HG02870 (cell line): ENCODE measurements at regions not wholly inside any gene's neighbourhood (a gene's known extent, or its start where the extent isn't known, plus 50 kb on each side); places are given as distances from the start of the nearest gene placed in this dataset.
A peak's percentile ranks its signal among the peaks of the same experiment; 100 is the strongest.

Source experiments
- ATAC-seq: cut with Tn5 transposase; IDR thresholded peaks from one replicate; pipeline ENCODE4 v1.9.1; 2021; ENCODE audit warnings: mild to moderate bottlenecking, moderate library complexity; ENCODE audit not compliant: unreplicated experiment

GRCh38 chr2:8267721-8268120 is 414.1 kb upstream of the ID2 start:
- ATAC-seq, result no peak

GRCh38 chr2:8268172-8268783 is 413.6 kb upstream of the ID2 start:
- no peak for ATAC-seq

- no peak for ATAC-seq
Measured at GRCh38 chr2:8270699-8271098, 411.2 kb upstream of the ID2 start.

GRCh38 chr2:8271461-8271860 is 410.4 kb upstream of the ID2 start:
- ATAC-seq, result no peak

- no peak for ATAC-seq
Measured at GRCh38 chr2:8276026-8276425, 405.8 kb upstream of the ID2 start.

GRCh38 chr2:8277921-8278571 is 403.8 kb upstream of the ID2 start:
- ATAC-seq, result no peak

GRCh38 chr2:8278709-8279354 is 403.0 kb upstream of the ID2 start:
- no peak for ATAC-seq

GRCh38 chr2:8279506-8279905 is 402.4 kb upstream of the ID2 start:
- ATAC-seq, result no peak

- no peak for ATAC-seq
Measured at GRCh38 chr2:8281234-8281633, 400.6 kb upstream of the ID2 start.

GRCh38 chr2:8281950-8282857 is 399.7 kb upstream of the ID2 start:
- no peak for ATAC-seq

GRCh38 chr2:8282858-8283252 is 399.0 kb upstream of the ID2 start:
- ATAC-seq, result no peak

- no peak for ATAC-seq
Measured at GRCh38 chr2:8285081-8285480, 396.8 kb upstream of the ID2 start.

- no peak for ATAC-seq
Measured at GRCh38 chr2:8285898-8286297, 396.0 kb upstream of the ID2 start.

GRCh38 chr2:8288206-8288605 is 393.6 kb upstream of the ID2 start:
- ATAC-seq, result no peak

GRCh38 chr2:8289111-8289510 is 392.7 kb upstream of the ID2 start:
- ATAC-seq, result no peak

- ATAC-seq, result no peak
Measured at GRCh38 chr2:8290771-8291352, 391.0 kb upstream of the ID2 start.

- ATAC-seq, result no peak
Measured at GRCh38 chr2:8296306-8296705, 385.6 kb upstream of the ID2 start.

GRCh38 chr2:8297376-8298231 is 384.3 kb upstream of the ID2 start:
- ATAC-seq, result no peak

GRCh38 chr2:8298783-8299182 is 383.1 kb upstream of the ID2 start:
- peak; percentile 24 for ATAC-seq

- no peak for ATAC-seq
Measured at GRCh38 chr2:8300216-8300615, 381.6 kb upstream of the ID2 start.
